Adipocyte (in vitro differentiated cells): ENCODE measurements at regions not wholly inside any gene's neighbourhood (a gene's known extent, or its start where the extent isn't known, plus 50 kb on each side); places are given as distances from the start of the nearest gene placed in this dataset.
A peak's percentile ranks its signal among the peaks of the same experiment; 100 is the strongest.

ENCODE experiments used
- DNase-seq: peaks from one replicate; pipeline ENCODE4 v3.0.0-alpha.2; 2015; ENCODE audit warnings: low read depth
- H3K27me3 ChIP-seq: replicated peaks from 2 replicates; pipeline ENCODE4 v1.7.0; 2013; ENCODE audit warnings: mild to moderate bottlenecking, low read length, moderate library complexity; ENCODE audit not compliant: control insufficient read depth, insufficient read depth
- H3K36me3 ChIP-seq: 2 replicates; pipeline ENCODE4 v1.7.0; 2013; ENCODE audit warnings: low read length, mild to moderate bottlenecking, moderate library complexity; ENCODE audit not compliant: control insufficient read depth, insufficient read depth, severe bottlenecking
- H3K4me1 ChIP-seq: 2 replicates; pipeline ENCODE4 v1.7.0; 2013; ENCODE audit warnings: mild to moderate bottlenecking, low read length, moderate library complexity; ENCODE audit not compliant: control insufficient read depth, insufficient read depth
- H3K4me3 ChIP-seq: 2 replicates; pipeline ENCODE4 v1.7.0; 2013; ENCODE audit warnings: mild to moderate bottlenecking, low read length, moderate library complexity
- H3K9ac ChIP-seq: 2 replicates; pipeline ENCODE4 v1.7.0; 2013; ENCODE audit warnings: mild to moderate bottlenecking, low read length, moderate library complexity
- H3K9me3 ChIP-seq: 2 replicates; pipeline ENCODE4 v1.7.0; 2013; ENCODE audit warnings: mild to moderate bottlenecking, low read length, moderate library complexity; ENCODE audit not compliant: control insufficient read depth

- no peaks in the 10 kb centered on the region for H3K4me1 ChIP-seq
- H3K27me3 ChIP-seq = peaks cover under 1% of the 10 kb centered on the region
- no peak for DNase-seq
- no peak overlapping the region for H3K4me3 ChIP-seq
- no peaks in the 10 kb centered on the region for H3K9me3 ChIP-seq
- H3K36me3 ChIP-seq = no peaks in the 10 kb centered on the region
- no peak overlapping the region for H3K9ac ChIP-seq
Observed at GRCh38 chr2:156164091-156164720, 168.3 kb downstream of the NR4A2 start.

GRCh38 chr2:156158808-156159207, 173.7 kb downstream of the NR4A2 start:
- H3K27me3 ChIP-seq = peaks cover 3% of the 10 kb centered on the region

GRCh38 chr2:156157670-156158069, 174.9 kb downstream of the NR4A2 start:
- Histone ChIP-seq H3K4me3 (no peak overlapping the region), H3K9ac (no peak overlapping the region), H3K36me3 (no peaks in the 10 kb centered on the region), H3K4me1 (no peaks in the 10 kb centered on the region), H3K27me3 (peaks cover 3% of the 10 kb centered on the region), H3K9me3 (no peaks in the 10 kb centered on the region)
- no peak for DNase-seq

More at GRCh38 chr2:156158808-156159207, 173.7 kb downstream of the NR4A2 start:
- no peak overlapping the region for H3K4me3 ChIP-seq
- no peaks in the 10 kb centered on the region for H3K4me1 ChIP-seq
- H3K36me3 ChIP-seq = no peaks in the 10 kb centered on the region
- no peaks in the 10 kb centered on the region for H3K9me3 ChIP-seq
- no peak for DNase-seq
- no peak overlapping the region for H3K9ac ChIP-seq

GRCh38 chr2:156156580-156156979, 175.9 kb downstream of the NR4A2 start:
- no peaks in the 10 kb centered on the region for H3K4me1 ChIP-seq
- no peak overlapping the region for H3K4me3 ChIP-seq
- no peaks in the 10 kb centered on the region for H3K9me3 ChIP-seq
- H3K27me3 ChIP-seq = peaks cover 3% of the 10 kb centered on the region
- no peaks in the 10 kb centered on the region for H3K36me3 ChIP-seq
- no peak for DNase-seq
- no peak overlapping the region for H3K9ac ChIP-seq

GRCh38 chr2:156155319-156155718, 177.2 kb downstream of the NR4A2 start:
- Histone ChIP-seq H3K4me3 (no peak overlapping the region), H3K9me3 (no peaks in the 10 kb centered on the region), H3K4me1 (no peaks in the 10 kb centered on the region), H3K9ac (no peak overlapping the region), H3K36me3 (no peaks in the 10 kb centered on the region), H3K27me3 (peaks cover 3% of the 10 kb centered on the region)
- DNase-seq = no peak

- no peaks in the 10 kb centered on the region for H3K27me3 ChIP-seq
- no peak overlapping the region for H3K9ac ChIP-seq
- H3K4me3 ChIP-seq = no peak overlapping the region
- no peak for DNase-seq
- H3K36me3 ChIP-seq = no peaks in the 10 kb centered on the region
- no peaks in the 10 kb centered on the region for H3K9me3 ChIP-seq
- no peaks in the 10 kb centered on the region for H3K4me1 ChIP-seq
Observed at GRCh38 chr2:156151351-156151750, 181.2 kb downstream of the NR4A2 start.

GRCh38 chr2:156147594-156148330, 184.8 kb downstream of the NR4A2 start:
- H3K4me3 ChIP-seq = no peak overlapping the region
- peak; percentile 20 for DNase-seq

GRCh38 chr2:156145976-156146375, 186.5 kb downstream of the NR4A2 start:
- H3K36me3 ChIP-seq = no peaks in the 10 kb centered on the region
- H3K9me3 ChIP-seq = no peaks in the 10 kb centered on the region
- no peaks in the 10 kb centered on the region for H3K4me1 ChIP-seq
- H3K27me3 ChIP-seq = no peaks in the 10 kb centered on the region
- no peak overlapping the region for H3K4me3 ChIP-seq
- no peak for DNase-seq
- no peak overlapping the region for H3K9ac ChIP-seq

More at GRCh38 chr2:156147594-156148330, 184.8 kb downstream of the NR4A2 start:
- H3K9ac ChIP-seq = no peak overlapping the region
- H3K9me3 ChIP-seq = no peaks in the 10 kb centered on the region
- no peaks in the 10 kb centered on the region for H3K27me3 ChIP-seq
- H3K36me3 ChIP-seq = no peaks in the 10 kb centered on the region
- H3K4me1 ChIP-seq = no peaks in the 10 kb centered on the region

GRCh38 chr2:156145469-156145868, 187.1 kb downstream of the NR4A2 start:
- no peaks in the 10 kb centered on the region for H3K36me3 ChIP-seq
- H3K4me1 ChIP-seq = no peaks in the 10 kb centered on the region
- no peak for DNase-seq
- H3K9ac ChIP-seq = no peak overlapping the region
- no peak overlapping the region for H3K4me3 ChIP-seq
- no peaks in the 10 kb centered on the region for H3K27me3 ChIP-seq
- H3K9me3 ChIP-seq = no peaks in the 10 kb centered on the region

GRCh38 chr2:156136566-156136965, 196.0 kb downstream of the NR4A2 start:
- DNase-seq = no peak
- no peak overlapping the region for H3K9ac ChIP-seq
- H3K36me3 ChIP-seq = no peaks in the 10 kb centered on the region

GRCh38 chr2:156134887-156135286, 197.6 kb downstream of the NR4A2 start:
- no peak overlapping the region for H3K4me3 ChIP-seq
- no peak for DNase-seq

More at GRCh38 chr2:156136566-156136965, 196.0 kb downstream of the NR4A2 start:
- no peaks in the 10 kb centered on the region for H3K4me1 ChIP-seq
- no peaks in the 10 kb centered on the region for H3K9me3 ChIP-seq
- H3K27me3 ChIP-seq = no peaks in the 10 kb centered on the region
- H3K4me3 ChIP-seq = no peak overlapping the region

More at GRCh38 chr2:156134887-156135286, 197.6 kb downstream of the NR4A2 start:
- Histone ChIP-seq H3K9me3 (no peaks in the 10 kb centered on the region), H3K27me3 (no peaks in the 10 kb centered on the region), H3K9ac (no peak overlapping the region), H3K36me3 (no peaks in the 10 kb centered on the region), H3K4me1 (no peaks in the 10 kb centered on the region)
